ENCODE measurements at regions not wholly inside any gene's neighbourhood (a gene's known extent, or its start where the extent isn't known, plus 50 kb on each side); places are given as distances from the start of the nearest gene placed in this dataset.

- no peaks in the 10 kb centered on the region for H3K36me3 ChIP-seq
- intact Hi-C loops (cut with DNase I), result no loop called here
- H3K27ac ChIP-seq, result no peak overlapping the region
- no peak for DNase-seq (ENCODE audit: extremely low spot score in 2 of 2)
- H3K4me1 ChIP-seq, result peaks cover 6% of the 10 kb centered on the region
- H3K4me3 ChIP-seq, result no peak overlapping the region
- no peaks in the 10 kb centered on the region for H3K9me3 ChIP-seq
- TF ChIP-seq POLR2A (IDR thresholded peaks at IDR 0.05) (no peak), CTCF (IDR thresholded peaks at IDR 0.05) (no peak), POLR2AphosphoS5 (IDR thresholded peaks at IDR 0.05; ENCODE audit: insufficient read depth in 1 of 2, low read depth in 1 of 2) (no peak)
- H3K27me3 ChIP-seq, result no peaks in the 10 kb centered on the region
These were observed 319.6 kb upstream of the RTL1 start for GRCh38 chr14:101223127-101223526.

- H3K4me3 ChIP-seq, result no peak overlapping the region
- H3K27me3 ChIP-seq, result no peaks in the 10 kb centered on the region
- no peaks in the 10 kb centered on the region for H3K36me3 ChIP-seq
- TF ChIP-seq CTCF (IDR thresholded peaks at IDR 0.05) (no peak), POLR2AphosphoS5 (IDR thresholded peaks at IDR 0.05; ENCODE audit: insufficient read depth in 1 of 2, low read depth in 1 of 2) (no peak), POLR2A (IDR thresholded peaks at IDR 0.05) (no peak)
- no peaks in the 10 kb centered on the region for H3K9me3 ChIP-seq
- peak; percentile 67 to 72 for DNase-seq (ENCODE audit: extremely low spot score in 2 of 2)
- H3K4me1 ChIP-seq, result peaks cover 6% of the 10 kb centered on the region
- intact Hi-C loops (cut with DNase I), result no loop called here
- no peak overlapping the region for H3K27ac ChIP-seq
These were observed 320.1 kb upstream of the RTL1 start for GRCh38 chr14:101223561-101224162.

GRCh38 chr14:101224356-101225156 is 321.0 kb upstream of the RTL1 start:
- Histone ChIP-seq H3K9me3 (no peaks in the 10 kb centered on the region), H3K36me3 (no peaks in the 10 kb centered on the region), H3K27ac (no peak overlapping the region), H3K27me3 (no peaks in the 10 kb centered on the region), H3K4me3 (no peak overlapping the region), H3K4me1 (peaks cover 6% of the 10 kb centered on the region)
- peak; percentile 82 to 94 for DNase-seq (ENCODE audit: extremely low spot score in 2 of 2)
- TF ChIP-seq CTCF (IDR thresholded peaks at IDR 0.05) (no peak), POLR2AphosphoS5 (IDR thresholded peaks at IDR 0.05; ENCODE audit: insufficient read depth in 1 of 2, low read depth in 1 of 2) (no peak), POLR2A (IDR thresholded peaks at IDR 0.05) (no peak)
- intact Hi-C loops (cut with DNase I), result no loop called here

- no peak overlapping the region for H3K27ac ChIP-seq
- intact Hi-C loops (cut with DNase I), result no loop called here
These were observed 321.9 kb upstream of the RTL1 start for GRCh38 chr14:101225157-101226152.

GRCh38 chr14:101226265-101226602 is 322.7 kb upstream of the RTL1 start:
- no peaks in the 10 kb centered on the region for H3K9me3 ChIP-seq
- DNase-seq (ENCODE audit: extremely low spot score in 2 of 2), result peak in 1 of 2 donors; percentile 64
- intact Hi-C loops (cut with DNase I), result no loop called here
- H3K27ac ChIP-seq, result no peak overlapping the region
- H3K4me1 ChIP-seq, result peaks cover 6% of the 10 kb centered on the region
- H3K27me3 ChIP-seq, result no peaks in the 10 kb centered on the region
- H3K4me3 ChIP-seq, result no peak overlapping the region
- no peaks in the 10 kb centered on the region for H3K36me3 ChIP-seq
- TF ChIP-seq POLR2AphosphoS5 (IDR thresholded peaks at IDR 0.05; ENCODE audit: insufficient read depth in 1 of 2, low read depth in 1 of 2) (no peak), CTCF (IDR thresholded peaks at IDR 0.05) (no peak), POLR2A (IDR thresholded peaks at IDR 0.05) (no peak)

More at GRCh38 chr14:101225157-101226152, 321.9 kb upstream of the RTL1 start:
- TF ChIP-seq POLR2AphosphoS5 (IDR thresholded peaks at IDR 0.05; ENCODE audit: insufficient read depth in 1 of 2, low read depth in 1 of 2), result no peak
- TF ChIP-seq POLR2A (IDR thresholded peaks at IDR 0.05), result no peak
- DNase-seq (ENCODE audit: extremely low spot score in 2 of 2), result peak; percentile 79 to 92
- H3K9me3 ChIP-seq, result no peaks in the 10 kb centered on the region
- H3K4me1 ChIP-seq, result peaks cover 6% of the 10 kb centered on the region
- no peaks in the 10 kb centered on the region for H3K27me3 ChIP-seq
- H3K4me3 ChIP-seq, result no peak overlapping the region
- H3K36me3 ChIP-seq, result no peaks in the 10 kb centered on the region

All from vagina (tissue), 2 donors.